Right ventricle myocardium inferior (tissue), 1 donor: ENCODE measurements at regions not wholly inside any gene's neighbourhood (a gene's known extent, or its start where the extent isn't known, plus 50 kb on each side); places are given as distances from the start of the nearest gene placed in this dataset.

Experiments
- ATAC-seq: fragments of 200-7000 bp; cut with Tn5 transposase; one replicate; pipeline ENCODE4 v1.9.1; 2020; ENCODE audit warnings: mild to moderate bottlenecking, moderate library complexity
- DNase-seq: peaks from one replicate; pipeline ENCODE4 v3.0.0; 2021; ENCODE audit errors: missing footprints
- intact Hi-C: fragments of 100-400 bp; cut with DNase I; formaldehyde crosslinking; loops from one replicate; pipeline ENCODE4 v1.11.0; 2022
- donor health status: DM: no; HTN: yes; CAD: no; lungs with severe emphysema.

GRCh38 chr10:83144461-83144860 lies 994.8 kb upstream of the GHITM start:
- intact Hi-C loops: no loop called here
- DNase-seq (no peak), ATAC-seq (no peak)

GRCh38 chr10:83153714-83154113 lies 985.6 kb upstream of the GHITM start:
- DNase-seq (no peak), ATAC-seq (no peak)
- intact Hi-C loops: no loop called here

- ATAC-seq: no peak
- DNase-seq: no peak
- intact Hi-C loops: no loop called here
Observed at GRCh38 chr10:83164156-83164555, 975.2 kb upstream of the GHITM start.

- intact Hi-C loops: no loop called here
- no peak for ATAC-seq
Observed at GRCh38 chr10:83165265-83165664, 974.0 kb upstream of the GHITM start.

GRCh38 chr10:83166344-83166743 lies 973.0 kb upstream of the GHITM start:
- ATAC-seq (no peak), DNase-seq (no peak)
- intact Hi-C loops: no loop called here

More at GRCh38 chr10:83165265-83165664, 974.0 kb upstream of the GHITM start:
- no peak for DNase-seq

GRCh38 chr10:83167081-83167480 lies 972.2 kb upstream of the GHITM start:
- ATAC-seq: no peak
- no peak for DNase-seq
- intact Hi-C loops: no loop called here

- ATAC-seq (no peak), DNase-seq (no peak)
- intact Hi-C loops: no loop called here
Observed at GRCh38 chr10:83176901-83177300, 962.4 kb upstream of the GHITM start.

GRCh38 chr10:83178526-83178925 lies 960.8 kb upstream of the GHITM start:
- DNase-seq: no peak
- no peak for ATAC-seq
- intact Hi-C loops: no loop called here

GRCh38 chr10:83179371-83179770 lies 959.9 kb upstream of the GHITM start:
- DNase-seq (no peak), ATAC-seq (no peak)
- intact Hi-C loops: no loop called here

GRCh38 chr10:83182076-83182475 lies 957.2 kb upstream of the GHITM start:
- intact Hi-C loops: no loop called here
- ATAC-seq (no peak), DNase-seq (no peak)

GRCh38 chr10:83184641-83185040 lies 954.7 kb upstream of the GHITM start:
- DNase-seq: no peak
- ATAC-seq: no peak
- intact Hi-C loops: no loop called here

GRCh38 chr10:83190614-83191013 lies 948.7 kb upstream of the GHITM start:
- ATAC-seq (no peak), DNase-seq (no peak)
- intact Hi-C loops: no loop called here

GRCh38 chr10:83193026-83193425 lies 946.3 kb upstream of the GHITM start:
- no peak for ATAC-seq
- intact Hi-C loops: no loop called here
- DNase-seq: no peak

GRCh38 chr10:83195021-83195420 lies 944.3 kb upstream of the GHITM start:
- intact Hi-C loops: no loop called here
- no peak for DNase-seq
- no peak for ATAC-seq

GRCh38 chr10:83199374-83199773 lies 939.9 kb upstream of the GHITM start:
- intact Hi-C loops: no loop called here
- no peak for ATAC-seq
- DNase-seq: no peak

- intact Hi-C loops: no loop called here
- DNase-seq (no peak), ATAC-seq (no peak)
Observed at GRCh38 chr10:83205861-83206260, 933.4 kb upstream of the GHITM start.

GRCh38 chr10:83212632-83213334 lies 926.5 kb upstream of the GHITM start:
- intact Hi-C loops: no loop called here
- ATAC-seq (no peak), DNase-seq (no peak)

- intact Hi-C loops: no loop called here
- no peak for ATAC-seq
- no peak for DNase-seq
Observed at GRCh38 chr10:83214136-83214535, 925.2 kb upstream of the GHITM start.

- peak; percentile 41 for DNase-seq
- ATAC-seq: no peak
- intact Hi-C loops: no loop called here
Observed at GRCh38 chr10:83218205-83218604, 921.1 kb upstream of the GHITM start.

- DNase-seq (no peak), ATAC-seq (no peak)
- intact Hi-C loops: no loop called here
Observed at GRCh38 chr10:83222300-83222699, 917.0 kb upstream of the GHITM start.
